GM23248 (cell line): ENCODE measurements at regions not wholly inside any gene's neighbourhood (a gene's known extent, or its start where the extent isn't known, plus 50 kb on each side); places are given as distances from the start of the nearest gene placed in this dataset.

ENCODE experiments used
- EZH2 ChIP-seq: fragments of 200-600 bp; sonication (generic); IDR thresholded peaks from 2 replicates; pipeline ENCODE4 v1.6.1; 2018; ENCODE audit warnings: antibody characterized with exemption, mild to moderate bottlenecking; ENCODE audit not compliant: insufficient read depth, poor library complexity, severe bottlenecking
- EZH2phosphoT487 ChIP-seq: fragments of 200-600 bp; sonication (generic); IDR thresholded peaks from 2 replicates; pipeline ENCODE4 v1.6.1; 2018; ENCODE audit warnings: antibody characterized with exemption, moderate library complexity, mild to moderate bottlenecking, low read depth; ENCODE audit not compliant: insufficient read depth

GRCh38 chrX:45851434-45851991 is 650.8 kb upstream of the DIPK2B start:
- TF ChIP-seq EZH2 (no peak), EZH2phosphoT487 (no peak)
